Activated gamma-delta T cell treated with Interleukin-2 at 50 U/mL for 16 hours (primary cell): ENCODE measurements at regions not wholly inside any gene's neighbourhood (a gene's known extent, or its start where the extent isn't known, plus 50 kb on each side); places are given as distances from the start of the nearest gene placed in this dataset.
A peak's percentile ranks its signal among the peaks of the same experiment; 100 is the strongest.
"Not testable (repeated sequence)": the region's sequence is repeated elsewhere in the genome, so short reads cannot be mapped to it uniquely, and the experiment has no call there.

Experiments used
- DNase-seq: peaks from one replicate; pipeline ENCODE4 v3.0.0-alpha.2; 2020

GRCh38 chr17:68097161-68097805 lies 61.7 kb downstream of the KPNA2 start:
- DNase-seq = no peak

GRCh38 chr17:68099341-68099753 lies 63.8 kb downstream of the KPNA2 start:
- DNase-seq = not testable (repeated sequence)

- no peak for DNase-seq
Measured at GRCh38 chr17:68100000-68100641, 64.6 kb downstream of the KPNA2 start.

GRCh38 chr17:68101075-68101986 lies 65.8 kb downstream of the KPNA2 start:
- peak; percentile 60 for DNase-seq

GRCh38 chr17:68101987-68102314 lies 66.4 kb downstream of the KPNA2 start:
- no peak for DNase-seq

GRCh38 chr17:68102318-68102758 lies 66.8 kb downstream of the KPNA2 start:
- peak; percentile 21 for DNase-seq

GRCh38 chr17:68103148-68103547 lies 67.6 kb downstream of the KPNA2 start:
- DNase-seq = no peak

- no peak for DNase-seq
Measured at GRCh38 chr17:68106085-68106484, 70.5 kb downstream of the KPNA2 start.

- DNase-seq = no peak
Measured at GRCh38 chr17:68107373-68107772, 71.8 kb downstream of the KPNA2 start.

- no peak for DNase-seq
Measured at GRCh38 chr17:68108313-68109000, 72.9 kb downstream of the KPNA2 start.

- DNase-seq = not testable (repeated sequence)
Measured at GRCh38 chr17:68109404-68109803, 73.9 kb downstream of the KPNA2 start.

GRCh38 chr17:68116211-68116610 lies 80.7 kb downstream of the KPNA2 start:
- DNase-seq = not testable (repeated sequence)

- DNase-seq = no peak
Measured at GRCh38 chr17:68122587-68122986, 87.1 kb downstream of the KPNA2 start.

GRCh38 chr17:68125111-68125870 lies 89.8 kb downstream of the KPNA2 start:
- DNase-seq = no peak

- DNase-seq = no peak
Measured at GRCh38 chr17:68127914-68128313, 92.4 kb downstream of the KPNA2 start.

GRCh38 chr17:68131456-68131855 lies 95.9 kb downstream of the KPNA2 start:
- no peak for DNase-seq

- no peak for DNase-seq
Measured at GRCh38 chr17:68133346-68134045, 98.0 kb downstream of the KPNA2 start.

- DNase-seq = no peak
Measured at GRCh38 chr17:68134046-68134637, 98.6 kb downstream of the KPNA2 start.

- DNase-seq = no peak
Measured at GRCh38 chr17:68134731-68135130, 99.2 kb downstream of the KPNA2 start.

- no peak for DNase-seq
Measured at GRCh38 chr17:68135141-68135887, 99.8 kb downstream of the KPNA2 start.

- no peak for DNase-seq
Measured at GRCh38 chr17:68141050-68141449, 105.5 kb downstream of the KPNA2 start.
